MCF 10A (cell line): ENCODE measurements at regions not wholly inside any gene's neighbourhood (a gene's known extent, or its start where the extent isn't known, plus 50 kb on each side); places are given as distances from the start of the nearest gene placed in this dataset.

Experiments
- BruUV-seq: library from RNA; stranded (reverse); fragments of 400-500 nt; replicated peaks from 2 replicates; lab custom pipeline; 2021; lab: Mats Ljungman, UMichigan
- CTCF ChIA-PET: fragments of 300-600 bp; sonication (Branson Sonifier 250); formaldehyde crosslinking; extraction: SDS; loops from one replicate; lab custom pipeline; 2021; ENCODE audit warnings: antibody characterized with exemption, inconsistent platforms; lab: Yijun Ruan, JAX
- POLR2A ChIA-PET: fragments of 300-600, 350-650 bp; sonication (Branson Sonifier 250); formaldehyde crosslinking; extraction: SDS; loops from one replicate; lab custom pipeline; 2020; ENCODE audit warnings: antibody characterized with exemption, inconsistent platforms; lab: Yijun Ruan, JAX
- DNase-seq: peaks from one replicate; pipeline ENCODE4 v3.0.0-alpha.2; 2018; ENCODE audit not compliant: unreplicated experiment
- H3K27ac Mint-ChIP-seq: one replicate; pipeline ENCODE4 v1.8.0; 2022; ENCODE audit warnings: mild to moderate bottlenecking, low read depth, mixed read lengths; ENCODE audit not compliant: unreplicated experiment
- H3K27me3 Mint-ChIP-seq: one replicate; pipeline ENCODE4 v1.8.0; 2022; ENCODE audit warnings: mixed read lengths; ENCODE audit not compliant: insufficient read depth, unreplicated experiment
- H3K36me3 Mint-ChIP-seq: one replicate; pipeline ENCODE4 v1.8.0; 2022; ENCODE audit warnings: mild to moderate bottlenecking, moderate library complexity, mixed read lengths; ENCODE audit not compliant: insufficient read depth, unreplicated experiment
- H3K4me1 Mint-ChIP-seq: one replicate; pipeline ENCODE4 v1.8.0; 2022; ENCODE audit warnings: mixed read lengths; ENCODE audit not compliant: insufficient read depth, unreplicated experiment
- H3K4me3 Mint-ChIP-seq: one replicate; pipeline ENCODE4 v1.8.0; 2022; ENCODE audit warnings: mild to moderate bottlenecking, moderate library complexity, mixed read lengths; ENCODE audit not compliant: unreplicated experiment
- H3K9me3 Mint-ChIP-seq: one replicate; pipeline ENCODE4 v1.8.0; 2022; ENCODE audit warnings: mixed read lengths; ENCODE audit not compliant: unreplicated experiment
- CTCF ChIP-seq: fragments of 200-600 bp; IDR thresholded peaks from one replicate; pipeline ENCODE4 v1.8.0; 2022; ENCODE audit warnings: antibody characterized with exemption, mild to moderate bottlenecking; ENCODE audit not compliant: unreplicated experiment
- intact Hi-C: fragments of 100-400 bp; cut with micrococcal nuclease; formaldehyde crosslinking; loops from 2 replicates; pipeline ENCODE4 v1.14.1; 2022

GRCh38 chr10:36168777-36169176 lies 526.7 kb upstream of the FZD8 start:
- Mint-ChIP-seq H3K27ac (no peak overlapping the region), H3K4me3 (no peak overlapping the region), H3K27me3 (no peaks in the 10 kb centered on the region), H3K9me3 (no peaks in the 10 kb centered on the region), H3K4me1 (peaks cover 26% of the 10 kb centered on the region), H3K36me3 (no peaks in the 10 kb centered on the region)
- TF ChIP-seq CTCF = no peak
- DNase-seq = no peak
- ChIA-PET CTCF (interaction anchor here (0.9 kb wide), 1 partner anchor 531 kb away, joined by 3 read pairs; no protein-coding TSS in a partner anchor), POLR2A (interaction anchor here (0.7 kb wide), 1 partner anchor 36 kb away, joined by 3 read pairs; no protein-coding TSS in a partner anchor)
- intact Hi-C loops = no loop called here
- no TSS peak for BruUV-seq

- Mint-ChIP-seq H3K9me3 (no peaks in the 10 kb centered on the region), H3K27me3 (no peaks in the 10 kb centered on the region), H3K4me3 (no peak overlapping the region), H3K27ac (no peak overlapping the region), H3K4me1 (no peaks in the 10 kb centered on the region), H3K36me3 (no peaks in the 10 kb centered on the region)
- POLR2A ChIA-PET = interaction anchor here (0.7 kb wide), 1 partner anchor 26 kb away, joined by 3 read pairs; no protein-coding TSS in a partner anchor
- BruUV-seq = no TSS peak
- no peak for DNase-seq
- TF ChIP-seq CTCF = no peak
- intact Hi-C loops = no loop called here
- CTCF ChIA-PET = no interaction called here
Measured at GRCh38 chr10:36164556-36165504, 522.7 kb upstream of the FZD8 start.

GRCh38 chr10:36163827-36164226 lies 521.7 kb upstream of the FZD8 start:
- BruUV-seq = no TSS peak
- CTCF ChIA-PET = no interaction called here
- no peaks in the 10 kb centered on the region for H3K27me3 Mint-ChIP-seq

More at GRCh38 chr10:36163827-36164226, 521.7 kb upstream of the FZD8 start:
- H3K36me3 Mint-ChIP-seq = no peaks in the 10 kb centered on the region
- DNase-seq = no peak
- no peaks in the 10 kb centered on the region for H3K9me3 Mint-ChIP-seq
- H3K4me3 Mint-ChIP-seq = no peak overlapping the region
- H3K4me1 Mint-ChIP-seq = no peaks in the 10 kb centered on the region
- POLR2A ChIA-PET = no interaction called here
- no peak for TF ChIP-seq CTCF
- H3K27ac Mint-ChIP-seq = no peak overlapping the region
- intact Hi-C loops = no loop called here
